Activated naive CD4-positive, alpha-beta T cell treated with anti-CD3 and anti-CD28 coated beads, Interleukin-2, amount 50 U/mL, for 72 hours (primary cell): ENCODE measurements at regions not wholly inside any gene's neighbourhood (a gene's known extent, or its start where the extent isn't known, plus 50 kb on each side); places are given as distances from the start of the nearest gene placed in this dataset.
A peak's percentile ranks its signal among the peaks of the same experiment; 100 is the strongest.
"Not testable (repeated sequence)": the region's sequence is repeated elsewhere in the genome, so short reads cannot be mapped to it uniquely, and the experiment has no call there.

Experiments
- ATAC-seq, 2 donors: fragments of 150-1000 bp; cut with Tn5 transposase; 2 replicates each; pipeline ENCODE4 v1.10.0; 2021; ENCODE audit warnings: mild to moderate bottlenecking in 2 of 2, moderate library complexity in 2 of 2
- DNase-seq, 2 donors: peaks; one replicate each; pipeline ENCODE4 v3.0.0; 2021 to 2022; ENCODE audit warnings: low spot score in 2 of 2
- H3K27ac Mint-ChIP-seq, 2 donors: one replicate each; pipeline ENCODE4 v1.8.0; 2022; ENCODE audit warnings: mild to moderate bottlenecking in 2 of 2, mixed read lengths in 2 of 2
- H3K36me3 Mint-ChIP-seq, 2 donors: one replicate each; pipeline ENCODE4 v1.8.0; 2022; ENCODE audit warnings: mixed read lengths in 2 of 2
- H3K9me3 Mint-ChIP-seq, 2 donors: one replicate each; pipeline ENCODE4 v1.8.0; 2022; ENCODE audit warnings: mixed read lengths in 2 of 2

- H3K36me3 Mint-ChIP-seq, H3K27ac Mint-ChIP-seq, H3K9me3 Mint-ChIP-seq: not testable (repeated sequence)
- peak in 1 of 2 donors; percentile 69 for DNase-seq
- ATAC-seq = peak in 1 of 2 donors; percentile 70
Measured at GRCh38 chr14:106638786-106639452, 1112.5 kb downstream of the TMEM121 start.

- Mint-ChIP-seq H3K36me3 (no peaks in the 10 kb centered on the region), H3K9me3 (no peaks in the 10 kb centered on the region), H3K27ac (no peak overlapping the region)
- DNase-seq = no peak
- no peak for ATAC-seq
Measured at GRCh38 chr14:106642090-106642489, 1115.7 kb downstream of the TMEM121 start.

- not testable (repeated sequence) for ATAC-seq, H3K9me3 Mint-ChIP-seq, H3K27ac Mint-ChIP-seq, H3K36me3 Mint-ChIP-seq, DNase-seq
Measured at GRCh38 chr14:106642971-106643370, 1116.6 kb downstream of the TMEM121 start.

GRCh38 chr14:106648874-106649273 lies 1122.5 kb downstream of the TMEM121 start:
- not testable (repeated sequence) for DNase-seq, H3K27ac Mint-ChIP-seq, H3K9me3 Mint-ChIP-seq, H3K36me3 Mint-ChIP-seq
- peak in 1 of 2 donors; percentile 28 for ATAC-seq

- no peak for DNase-seq
- no peak overlapping the region for H3K27ac Mint-ChIP-seq
- peaks cover 0 to 5% of the 10 kb centered on the region in 2 donors for H3K36me3 Mint-ChIP-seq
- ATAC-seq = no peak
- H3K9me3 Mint-ChIP-seq = peaks cover 0 to 10% of the 10 kb centered on the region in 2 donors
Measured at GRCh38 chr14:106651016-106651415, 1124.6 kb downstream of the TMEM121 start.

GRCh38 chr14:106652494-106652893 lies 1126.1 kb downstream of the TMEM121 start:
- peak in 1 of 2 donors; percentile 41 for ATAC-seq
- DNase-seq = no peak
- Mint-ChIP-seq H3K9me3 (peaks cover 0 to 10% of the 10 kb centered on the region in 2 donors), H3K27ac (peak overlapping the region in 1 of 2 donors; percentile 21), H3K36me3 (peaks cover 0 to 5% of the 10 kb centered on the region in 2 donors)

GRCh38 chr14:106657460-106657859 lies 1131.1 kb downstream of the TMEM121 start:
- peak in 1 of 2 donors; percentile 77 for DNase-seq
- Mint-ChIP-seq H3K27ac (no peak overlapping the region), H3K9me3 (no peaks in the 10 kb centered on the region), H3K36me3 (no peaks in the 10 kb centered on the region)
- peak; percentile 67 to 70 for ATAC-seq

- not testable (repeated sequence) for H3K36me3 Mint-ChIP-seq, H3K27ac Mint-ChIP-seq, H3K9me3 Mint-ChIP-seq, ATAC-seq, DNase-seq
Measured at GRCh38 chr14:106658066-106658860, 1131.9 kb downstream of the TMEM121 start.

GRCh38 chr14:106661561-106661960 lies 1135.2 kb downstream of the TMEM121 start:
- peak overlapping the region in 1 of 2 donors; percentile 26 for H3K27ac Mint-ChIP-seq
- not testable (repeated sequence) for H3K36me3 Mint-ChIP-seq
- peak; percentile 54 to 76 for ATAC-seq

GRCh38 chr14:106662936-106663550 lies 1136.7 kb downstream of the TMEM121 start:
- DNase-seq (no peak), ATAC-seq (peak in 1 of 2 donors; percentile 62)
- Mint-ChIP-seq H3K36me3 (no peaks in the 10 kb centered on the region), H3K9me3 (no peaks in the 10 kb centered on the region), H3K27ac (no peak overlapping the region)

More at GRCh38 chr14:106661561-106661960, 1135.2 kb downstream of the TMEM121 start:
- peak in 1 of 2 donors; percentile 59 for DNase-seq
- not testable (repeated sequence) for H3K9me3 Mint-ChIP-seq

- ATAC-seq = peak; percentile 79 to 82
- peak; percentile 81 to 92 for DNase-seq
- H3K27ac Mint-ChIP-seq = not testable (repeated sequence)
Measured at GRCh38 chr14:106663805-106664410, 1137.5 kb downstream of the TMEM121 start.

GRCh38 chr14:106665814-106666213 lies 1139.4 kb downstream of the TMEM121 start:
- DNase-seq = peak in 1 of 2 donors; percentile 46
- no peak for ATAC-seq
- H3K36me3 Mint-ChIP-seq = no peaks in the 10 kb centered on the region
- no peak overlapping the region for H3K27ac Mint-ChIP-seq
- H3K9me3 Mint-ChIP-seq = no peaks in the 10 kb centered on the region

More at GRCh38 chr14:106663805-106664410, 1137.5 kb downstream of the TMEM121 start:
- H3K36me3 Mint-ChIP-seq, H3K9me3 Mint-ChIP-seq: not testable (repeated sequence)

- no peaks in the 10 kb centered on the region for H3K36me3 Mint-ChIP-seq
- no peak for DNase-seq
Measured at GRCh38 chr14:106666341-106666740, 1140.0 kb downstream of the TMEM121 start.

GRCh38 chr14:106670011-106670410 lies 1143.6 kb downstream of the TMEM121 start:
- DNase-seq (no peak), ATAC-seq (no peak)
- H3K9me3 Mint-ChIP-seq = no peaks in the 10 kb centered on the region
- no peaks in the 10 kb centered on the region for H3K36me3 Mint-ChIP-seq
- H3K27ac Mint-ChIP-seq = no peak overlapping the region

More at GRCh38 chr14:106666341-106666740, 1140.0 kb downstream of the TMEM121 start:
- H3K9me3 Mint-ChIP-seq = no peaks in the 10 kb centered on the region
- H3K27ac Mint-ChIP-seq = no peak overlapping the region
- ATAC-seq = no peak

GRCh38 chr14:106674093-106674492 lies 1147.7 kb downstream of the TMEM121 start:
- ATAC-seq, H3K36me3 Mint-ChIP-seq, H3K9me3 Mint-ChIP-seq, H3K27ac Mint-ChIP-seq, DNase-seq: not testable (repeated sequence)

- DNase-seq (peak in 1 of 2 donors; percentile 72), ATAC-seq (peak in 1 of 2 donors; percentile 37)
- H3K27ac Mint-ChIP-seq, H3K36me3 Mint-ChIP-seq, H3K9me3 Mint-ChIP-seq: not testable (repeated sequence)
Measured at GRCh38 chr14:106674509-106675125, 1148.2 kb downstream of the TMEM121 start.
